HEK293T (cell line): ENCODE measurements at regions not wholly inside any gene's neighbourhood (a gene's known extent, or its start where the extent isn't known, plus 50 kb on each side); places are given as distances from the start of the nearest gene placed in this dataset.

Source experiments
- CTCF ChIA-PET: fragments of 350-600 bp; formaldehyde crosslinking; extraction: SDS; loops from one replicate; lab custom pipeline; 2021; ENCODE audit warnings: antibody characterized with exemption, inconsistent platforms; lab: Yijun Ruan, JAX
- POLR2A ChIA-PET: fragments of 350-600 bp; formaldehyde crosslinking; extraction: SDS; loops from one replicate; lab custom pipeline; 2020; ENCODE audit warnings: antibody characterized with exemption, inconsistent platforms; lab: Yijun Ruan, JAX
- DNase-seq: peaks from one replicate; pipeline ENCODE4 v3.0.0; 2012; ENCODE audit warnings: mixed read lengths; ENCODE audit errors: extremely low spot score
- ARNT ChIP-seq: fragments of 450-650 bp; IDR thresholded peaks from 2 replicates; pipeline ENCODE4 v1.6.1; 2017; ENCODE audit warnings: mild to moderate bottlenecking
- BHLHE40 ChIP-seq: fragments of 450-650 bp; IDR thresholded peaks from 2 replicates; pipeline ENCODE4 v1.6.1; 2016; ENCODE audit warnings: mild to moderate bottlenecking, moderate library complexity, borderline replicate concordance
- CTBP1 ChIP-seq: fragments of 450-650 bp; IDR thresholded peaks from 2 replicates; pipeline ENCODE4 v1.6.1; 2016; ENCODE audit warnings: borderline replicate concordance
- ELF4 ChIP-seq: fragments of 450-650 bp; IDR thresholded peaks from 2 replicates; pipeline ENCODE4 v1.6.1; 2017; ENCODE audit warnings: antibody characterized with exemption
- FOXA1 ChIP-seq: fragments of 450-650 bp; IDR thresholded peaks from 2 replicates; pipeline ENCODE4 v1.6.1; 2016; ENCODE audit warnings: mild to moderate bottlenecking
- FOXK2 ChIP-seq: fragments of 450-650 bp; IDR thresholded peaks from 2 replicates; pipeline ENCODE4 v1.6.1; 2016; ENCODE audit warnings: mild to moderate bottlenecking
- FOXM1 ChIP-seq: fragments of 450-650 bp; IDR thresholded peaks from 2 replicates; pipeline ENCODE4 v1.6.1; 2017; ENCODE audit warnings: mild to moderate bottlenecking, borderline replicate concordance
- HDGF ChIP-seq: fragments of 450-650 bp; IDR thresholded peaks from 2 replicates; pipeline ENCODE4 v1.6.1; 2017; ENCODE audit warnings: antibody characterized with exemption, borderline replicate concordance
- L3MBTL2 ChIP-seq: fragments of 450-650 bp; conservative IDR thresholded peaks from 2 replicates; pipeline ENCODE4 v1.6.1; 2016; ENCODE audit warnings: mild to moderate bottlenecking
- LEF1 ChIP-seq: fragments of 450-650 bp; IDR thresholded peaks from 2 replicates; pipeline ENCODE4 v1.6.1; 2017; ENCODE audit warnings: mild to moderate bottlenecking, borderline replicate concordance
- NFRKB ChIP-seq: fragments of 450-650 bp; IDR thresholded peaks from 2 replicates; pipeline ENCODE4 v1.6.1; 2016; ENCODE audit warnings: mild to moderate bottlenecking, moderate library complexity
- PKNOX1 ChIP-seq: fragments of 450-650 bp; IDR thresholded peaks from 2 replicates; pipeline ENCODE4 v1.6.1; 2016
- SP1 ChIP-seq: fragments of 450-650 bp; IDR thresholded peaks from 2 replicates; pipeline ENCODE4 v1.6.1; 2017
- SUZ12 ChIP-seq: fragments of 450-650 bp; IDR thresholded peaks from 2 replicates; pipeline ENCODE4 v1.6.1; 2016; ENCODE audit warnings: mild to moderate bottlenecking
- TARDBP ChIP-seq: fragments of 450-650 bp; IDR thresholded peaks from 2 replicates; pipeline ENCODE4 v1.6.1; 2016
- ZNF384 ChIP-seq: fragments of 450-650 bp; IDR thresholded peaks from 2 replicates; pipeline ENCODE4 v1.6.1; 2016

DNA sequence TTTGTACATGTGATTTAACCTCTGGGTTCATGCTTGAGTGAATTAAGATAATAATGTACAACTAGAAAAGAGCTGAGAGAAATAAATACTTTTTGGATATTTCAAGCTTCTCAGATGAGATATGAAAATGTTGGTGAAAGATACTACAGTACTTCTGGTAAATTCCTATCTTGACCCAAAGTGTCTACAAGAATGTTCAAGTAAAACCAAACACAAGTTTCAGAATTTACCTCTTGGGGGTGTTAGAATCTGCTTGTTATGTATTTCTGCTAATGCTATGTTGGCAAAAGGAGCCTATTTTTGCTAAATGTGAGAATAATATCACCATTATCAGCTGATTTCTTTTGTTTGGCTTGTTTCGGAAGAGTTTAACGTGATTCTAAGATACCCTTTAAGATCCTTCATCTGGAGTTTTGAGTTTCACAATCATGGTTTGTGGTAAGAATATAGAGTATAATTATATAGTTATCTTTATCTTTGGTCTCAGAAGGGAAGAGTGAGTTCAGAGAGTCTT lies 388.5 kb downstream of the LMO4 start:
- no peak for DNase-seq
- ChIA-PET CTCF (interaction anchor here (0.7 kb wide), 1 partner anchor 211 kb away, joined by 3 read pairs; no protein-coding TSS in a partner anchor), POLR2A (no interaction called here)
- TF ChIP-seq SP1 (no peak), HDGF (no peak), BHLHE40 (no peak)

- TF ChIP-seq BHLHE40 (no peak), FOXM1 (no peak), ZNF384 (peak; percentile 45; the same call in 1 of the 2 replicates), CTBP1 (peak; percentile 95), LEF1 (no peak), ARNT (peak; percentile 95), PKNOX1 (peak; percentile 97), SP1 (no peak), L3MBTL2 (no peak), HDGF (no peak), NFRKB (no peak), SUZ12 (no peak)
- POLR2A ChIA-PET: interaction anchor here (1.0 kb wide), 1 partner anchor 390 kb away, joined by 3 read pairs; the partner anchor contains the start of gene LMO4
- CTCF ChIA-PET: interaction anchor here (0.7 to 1.9 kb wide), 2 partner anchors 212 to 236 kb away, joined by 3 to 7 read pairs; no protein-coding TSS in a partner anchor
- DNase-seq: peak; percentile 48
Observed at GRCh38 chr1:87718241-87718950, 389.7 kb downstream of the LMO4 start.

DNA sequence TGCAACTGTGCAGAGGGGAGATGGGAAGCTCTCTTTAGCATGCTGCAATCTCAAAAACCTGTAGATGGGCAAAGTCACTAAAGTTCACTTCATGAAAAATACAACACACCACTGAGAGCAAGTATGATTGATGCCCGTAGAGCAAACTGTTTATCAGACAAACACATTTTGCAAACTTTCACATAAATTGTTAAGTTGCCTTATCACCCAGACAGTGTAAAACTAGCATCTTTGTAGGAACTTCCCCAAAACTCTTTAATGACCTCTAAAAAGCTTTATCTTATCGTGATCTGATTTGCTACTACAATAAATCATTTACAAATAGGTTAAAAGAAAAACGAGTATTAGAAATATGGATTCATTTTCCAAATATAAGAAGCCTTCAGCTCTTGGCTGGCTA lies 391.0 kb downstream of the LMO4 start:
- POLR2A ChIA-PET: no interaction called here
- TF ChIP-seq ELF4 (no peak), SUZ12 (no peak), ARNT (no peak), LEF1 (no peak), L3MBTL2 (no peak), SP1 (no peak)
- CTCF ChIA-PET: interaction anchor here (1.9 kb wide), 1 partner anchor 234 kb away, joined by 7 read pairs; no protein-coding TSS in a partner anchor
- no peak for DNase-seq

DNA sequence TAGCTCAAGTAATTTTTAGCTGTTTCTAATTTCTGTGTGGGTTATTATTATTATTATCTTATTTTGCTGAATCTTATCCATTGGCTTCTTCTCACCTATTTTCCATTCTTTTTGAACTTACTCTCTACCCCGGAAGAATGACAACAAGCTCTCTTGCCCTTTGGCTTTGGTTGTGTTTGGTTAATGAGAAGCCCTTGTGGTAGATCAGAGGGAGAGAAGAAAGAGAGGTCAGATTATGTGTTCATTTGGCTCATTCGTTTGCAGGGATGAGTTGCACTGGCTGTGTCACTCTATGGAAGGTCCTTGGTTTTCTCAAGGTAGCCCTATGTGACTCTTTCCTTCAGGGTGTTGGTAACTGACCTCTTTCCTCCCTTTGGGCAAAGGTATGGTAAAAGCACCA lies 391.9 kb downstream of the LMO4 start:
- ChIA-PET POLR2A (interaction anchor here (0.5 kb wide), 1 partner anchor 154 kb away, joined by 3 read pairs; no protein-coding TSS in a partner anchor), CTCF (no interaction called here)
- no peak for TF ChIP-seq FOXA1
- no peak for TF ChIP-seq SUZ12
- TF ChIP-seq ARNT: no peak
- no peak for TF ChIP-seq NFRKB
- TF ChIP-seq ELF4: no peak
- no peak for TF ChIP-seq BHLHE40
- TF ChIP-seq FOXK2: no peak
- no peak for TF ChIP-seq CTBP1
- TF ChIP-seq FOXM1: no peak
- TF ChIP-seq TARDBP: no peak

DNA sequence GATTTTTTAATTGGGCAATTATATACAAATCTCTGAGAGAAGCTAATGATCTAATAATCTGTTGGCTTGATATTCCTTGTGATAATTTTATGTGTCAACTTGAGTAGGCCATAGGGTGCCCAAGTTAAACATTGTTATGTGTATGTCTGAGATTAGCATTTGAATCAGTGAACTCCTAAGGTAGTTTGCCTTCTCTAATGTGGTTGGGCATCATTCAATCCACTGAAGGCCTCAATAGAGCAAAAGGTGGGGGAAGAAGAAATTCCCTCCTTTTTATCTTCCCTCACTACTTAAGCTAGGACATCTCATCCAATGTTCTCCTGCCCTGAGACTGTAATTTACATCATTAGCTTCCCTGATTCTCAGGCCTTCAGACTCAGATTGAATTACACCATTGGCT lies 394.5 kb downstream of the LMO4 start:
- ChIA-PET POLR2A (no interaction called here), CTCF (no interaction called here)
- DNase-seq: no peak
- no peak for TF ChIP-seq BHLHE40
- TF ChIP-seq TARDBP: no peak
- no peak for TF ChIP-seq FOXK2
- TF ChIP-seq ZNF384: no peak
- no peak for TF ChIP-seq CTBP1
- TF ChIP-seq SP1: no peak
- TF ChIP-seq LEF1: no peak
- no peak for TF ChIP-seq PKNOX1
- TF ChIP-seq FOXM1: no peak
- TF ChIP-seq FOXA1: no peak
- no peak for TF ChIP-seq NFRKB

More for the DNA sequence above, 391.9 kb downstream of the LMO4 start:
- no peak for DNase-seq

DNA sequence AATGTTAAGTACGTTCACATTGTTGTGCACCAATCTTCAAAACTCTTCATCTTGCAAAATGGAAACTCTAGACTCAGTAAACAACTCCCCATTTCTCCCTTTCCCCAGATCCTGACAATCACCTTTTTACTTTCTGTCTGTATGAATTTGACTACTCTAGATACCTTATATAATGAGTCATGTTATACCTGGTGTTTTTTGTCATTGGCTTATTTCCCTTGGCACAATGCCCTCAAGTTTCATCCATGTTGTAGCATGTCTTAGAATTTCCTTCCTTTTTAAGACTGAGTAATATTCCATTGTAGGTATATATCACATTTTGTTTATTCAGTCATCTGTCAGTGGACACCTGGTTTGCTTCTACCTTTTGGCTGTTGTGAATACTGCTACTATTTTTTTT lies 399.5 kb downstream of the LMO4 start:
- DNase-seq: no peak
- POLR2A ChIA-PET: no interaction called here
- TF ChIP-seq FOXA1 (no peak), ZNF384 (no peak), ARNT (no peak), L3MBTL2 (no peak), LEF1 (no peak), NFRKB (no peak), HDGF (no peak), BHLHE40 (no peak), SP1 (no peak), FOXM1 (no peak), ELF4 (no peak), SUZ12 (no peak)
- CTCF ChIA-PET: no interaction called here
